SJSA1 (cell line): ENCODE measurements at regions not wholly inside any gene's neighbourhood (a gene's known extent, or its start where the extent isn't known, plus 50 kb on each side); places are given as distances from the start of the nearest gene placed in this dataset.
"Not testable (repeated sequence)": the region's sequence is repeated elsewhere in the genome, so short reads cannot be mapped to it uniquely, and the experiment has no call there.

Source experiments
- DNase-seq, 2 experiments: peaks; one replicate each; pipeline ENCODE4 v3.0.0-alpha.2; 2015 to 2020; ENCODE audit warnings: low spot score in 2 of 2, low read depth in 1 of 2
- H3K27ac ChIP-seq: fragments of 250-450 bp; sonication (Bioruptor Pico); 2 replicates; pipeline ENCODE4 v1.5.1; 2020; ENCODE audit warnings: mild to moderate bottlenecking, moderate library complexity
- H3K27me3 ChIP-seq: fragments of 250-450 bp; sonication (Bioruptor Pico); replicated peaks from 2 replicates; pipeline ENCODE4 v1.5.1; 2020; ENCODE audit warnings: mild to moderate bottlenecking, moderate library complexity
- H3K36me3 ChIP-seq: fragments of 250-450 bp; sonication (Bioruptor Pico); 2 replicates; pipeline ENCODE4 v1.5.1; 2020; ENCODE audit warnings: mild to moderate bottlenecking
- H3K4me1 ChIP-seq: fragments of 250-450 bp; sonication (Bioruptor Pico); replicated peaks from 2 replicates; pipeline ENCODE4 v1.6.1; 2021; ENCODE audit warnings: mild to moderate bottlenecking
- H3K4me3 ChIP-seq: fragments of 250-450 bp; sonication (Bioruptor Pico); 2 replicates; pipeline ENCODE4 v1.5.1; 2020; ENCODE audit warnings: mild to moderate bottlenecking
- H3K9me3 ChIP-seq: fragments of 250-450 bp; sonication (Bioruptor Pico); replicated peaks from 2 replicates; pipeline ENCODE4 v1.5.1; 2020; ENCODE audit warnings: mild to moderate bottlenecking

DNA sequence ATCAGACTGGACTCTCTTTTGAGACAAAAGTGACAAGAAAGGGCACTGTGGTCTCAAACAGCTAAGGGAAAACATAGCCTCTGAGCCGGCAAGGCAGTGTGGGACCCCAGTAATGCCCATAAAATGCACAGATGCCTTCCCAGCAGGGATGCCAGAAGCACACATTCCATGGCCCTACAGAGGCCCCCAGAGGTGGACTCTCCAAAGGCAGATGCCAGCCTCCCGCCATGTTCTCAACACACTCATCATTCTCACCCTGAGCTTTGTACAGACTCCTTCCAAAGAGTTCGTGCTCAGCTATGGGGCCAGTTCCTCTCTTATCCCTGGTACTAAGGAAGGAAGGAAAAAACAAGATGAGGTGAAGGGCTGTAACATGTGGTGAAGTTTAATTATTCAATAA is 67.1 kb upstream of the ATP12A start:
- Histone ChIP-seq H3K27me3 (no peaks in the 10 kb centered on the region), H3K4me3 (no peak overlapping the region), H3K36me3 (no peaks in the 10 kb centered on the region), H3K9me3 (no peaks in the 10 kb centered on the region), H3K27ac (no peak overlapping the region), H3K4me1 (peaks cover 3% of the 10 kb centered on the region)
- no peak for DNase-seq

DNA sequence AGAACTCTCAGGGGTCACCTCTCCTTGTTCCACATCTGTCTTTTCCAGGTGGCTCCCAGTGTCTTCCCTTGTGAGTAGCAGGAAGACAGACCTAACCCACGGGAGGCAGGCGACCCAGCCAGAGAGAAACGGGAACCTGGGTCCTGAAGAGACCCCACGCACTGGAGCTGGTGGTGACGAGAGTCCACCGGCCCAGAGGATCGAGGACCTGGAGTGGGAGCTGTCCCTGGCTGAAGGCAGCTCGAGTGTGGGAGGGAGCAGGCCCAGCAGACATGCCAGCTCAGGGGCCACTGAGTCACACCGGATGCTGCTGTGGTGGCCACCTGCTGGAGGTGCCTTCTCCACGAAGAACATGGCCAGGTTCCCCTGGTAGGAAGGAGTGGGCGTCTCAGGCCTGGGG is 66.5 kb upstream of the ATP12A start:
- Histone ChIP-seq H3K36me3 (no peaks in the 10 kb centered on the region), H3K4me3 (no peak overlapping the region), H3K27me3 (no peaks in the 10 kb centered on the region), H3K27ac (no peak overlapping the region), H3K9me3 (no peaks in the 10 kb centered on the region), H3K4me1 (peaks cover 9% of the 10 kb centered on the region)
- no peak for DNase-seq

DNA sequence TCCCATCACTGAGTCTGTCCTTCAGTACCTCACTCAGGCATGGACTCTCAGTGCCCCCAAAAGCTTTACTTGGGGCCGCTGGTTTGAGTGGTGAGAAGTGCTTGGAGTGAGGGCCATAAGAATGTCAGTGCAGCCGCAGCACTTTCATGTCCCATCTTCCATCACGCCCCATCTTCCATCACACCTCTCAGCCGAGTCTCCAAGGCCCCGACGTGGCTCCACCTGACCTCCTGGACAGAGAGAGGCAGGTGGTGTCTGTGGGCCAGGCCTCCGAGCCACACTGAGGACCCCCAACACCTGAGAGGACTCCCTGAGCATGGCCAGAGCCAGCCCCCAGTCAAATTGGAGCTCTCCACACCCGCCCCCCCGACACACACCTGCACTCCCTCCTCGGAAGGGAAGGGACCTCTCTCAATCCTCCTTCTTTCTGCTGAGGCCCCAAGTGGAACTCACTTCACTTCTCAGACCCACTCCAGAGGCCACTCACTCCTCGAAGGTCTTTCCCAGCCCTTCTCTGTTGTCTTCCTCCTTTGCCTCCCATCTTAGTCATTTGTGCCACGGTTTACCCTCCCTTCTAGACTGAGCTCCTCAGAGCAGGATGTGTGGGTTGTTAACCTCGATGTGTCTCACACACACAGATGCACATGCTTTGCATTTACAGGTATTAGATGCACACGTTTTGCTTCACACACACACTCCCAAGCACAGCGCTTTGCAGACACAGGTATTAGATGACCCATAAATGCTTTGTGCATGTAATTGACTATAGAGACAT is 65.7 kb upstream of the ATP12A start:
- no peaks in the 10 kb centered on the region for H3K27me3 ChIP-seq
- no peak for DNase-seq

DNA sequence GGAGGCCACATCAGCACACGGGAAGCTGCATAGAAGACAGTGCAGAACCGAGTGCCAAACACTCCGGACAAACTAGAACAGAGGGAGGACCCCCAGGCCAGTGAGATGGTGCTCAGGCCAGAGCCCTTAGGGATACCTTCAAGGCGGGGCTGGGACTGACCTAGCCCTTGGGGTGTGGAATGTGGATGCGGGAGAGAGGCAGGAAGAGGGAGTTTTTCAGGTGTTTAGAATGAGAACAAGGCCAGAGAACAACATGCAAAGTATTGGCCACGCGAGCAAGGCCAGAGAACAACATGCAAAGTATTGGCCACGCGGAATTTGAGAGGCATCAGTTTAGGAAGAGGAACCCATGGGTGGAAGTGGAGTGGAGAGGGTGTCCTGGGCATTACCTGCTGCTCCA is 65.1 kb upstream of the ATP12A start:
- no peak overlapping the region for H3K27ac ChIP-seq
- DNase-seq: no peak
- H3K4me1 ChIP-seq: peaks cover 12% of the 10 kb centered on the region

More for the DNA sequence above, 65.7 kb upstream of the ATP12A start:
- Histone ChIP-seq H3K4me3 (no peak overlapping the region), H3K27ac (no peak overlapping the region), H3K9me3 (no peaks in the 10 kb centered on the region), H3K4me1 (peaks cover 12% of the 10 kb centered on the region), H3K36me3 (no peaks in the 10 kb centered on the region)

DNA sequence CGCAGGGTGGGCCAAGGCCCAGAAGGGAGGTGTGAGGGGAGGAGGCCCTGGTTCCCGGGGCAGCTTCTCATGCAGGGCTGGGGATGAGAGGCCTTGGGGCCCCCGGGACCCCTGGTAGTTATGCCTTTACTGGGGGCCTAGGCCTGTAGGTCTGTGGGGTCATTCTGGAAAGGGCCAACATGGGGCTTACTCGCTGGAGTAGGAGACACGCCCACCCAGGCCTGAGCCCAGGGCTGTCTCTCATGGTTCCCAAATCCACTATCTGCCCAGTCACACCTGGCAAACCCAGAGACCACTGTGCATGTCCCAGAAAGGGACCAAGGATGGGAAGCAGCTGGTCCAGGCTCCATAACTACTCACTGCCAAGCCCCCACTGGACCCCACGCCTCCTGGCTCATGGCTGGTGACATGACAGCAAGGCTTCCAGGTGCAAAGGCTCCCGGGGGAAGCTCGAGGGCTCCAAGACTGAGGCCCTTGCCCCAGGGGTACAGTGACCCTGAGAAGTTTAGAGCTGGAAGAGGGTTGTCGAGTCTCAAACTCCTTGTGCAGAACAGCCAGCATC is 64.2 kb upstream of the ATP12A start:
- Histone ChIP-seq H3K36me3 (no peaks in the 10 kb centered on the region), H3K9me3 (no peaks in the 10 kb centered on the region), H3K4me1 (peaks cover 12% of the 10 kb centered on the region), H3K27ac (no peak overlapping the region), H3K27me3 (no peaks in the 10 kb centered on the region), H3K4me3 (no peak overlapping the region)
- DNase-seq: no peak

More for the DNA sequence above, 65.1 kb upstream of the ATP12A start:
- Histone ChIP-seq H3K4me3 (no peak overlapping the region), H3K9me3 (no peaks in the 10 kb centered on the region), H3K27me3 (no peaks in the 10 kb centered on the region), H3K36me3 (no peaks in the 10 kb centered on the region)

DNA sequence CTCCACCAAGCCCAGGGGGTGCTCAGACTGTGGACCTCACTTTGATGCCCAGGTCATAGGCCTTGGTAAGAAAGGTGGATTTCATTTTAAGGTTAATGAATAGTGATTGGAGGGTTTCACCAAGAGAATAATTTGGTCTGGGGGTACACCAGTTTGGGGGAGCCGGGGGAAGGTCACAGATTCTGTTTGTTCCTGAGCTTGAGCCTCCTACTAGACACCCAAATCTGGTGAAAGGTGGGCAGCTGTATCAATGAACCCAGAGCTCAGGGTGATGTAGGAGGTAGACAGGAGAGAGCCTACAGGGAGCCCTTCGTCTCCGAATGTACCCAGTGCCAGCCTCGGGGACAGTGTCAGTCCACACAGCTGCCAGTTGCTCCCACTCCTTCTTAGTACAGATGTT is 63.7 kb upstream of the ATP12A start:
- no peaks in the 10 kb centered on the region for H3K36me3 ChIP-seq
- no peak for DNase-seq
- peaks cover 12% of the 10 kb centered on the region for H3K4me1 ChIP-seq
- H3K27me3 ChIP-seq: no peaks in the 10 kb centered on the region
- no peak overlapping the region for H3K27ac ChIP-seq
- H3K9me3 ChIP-seq: no peaks in the 10 kb centered on the region
- no peak overlapping the region for H3K4me3 ChIP-seq

DNA sequence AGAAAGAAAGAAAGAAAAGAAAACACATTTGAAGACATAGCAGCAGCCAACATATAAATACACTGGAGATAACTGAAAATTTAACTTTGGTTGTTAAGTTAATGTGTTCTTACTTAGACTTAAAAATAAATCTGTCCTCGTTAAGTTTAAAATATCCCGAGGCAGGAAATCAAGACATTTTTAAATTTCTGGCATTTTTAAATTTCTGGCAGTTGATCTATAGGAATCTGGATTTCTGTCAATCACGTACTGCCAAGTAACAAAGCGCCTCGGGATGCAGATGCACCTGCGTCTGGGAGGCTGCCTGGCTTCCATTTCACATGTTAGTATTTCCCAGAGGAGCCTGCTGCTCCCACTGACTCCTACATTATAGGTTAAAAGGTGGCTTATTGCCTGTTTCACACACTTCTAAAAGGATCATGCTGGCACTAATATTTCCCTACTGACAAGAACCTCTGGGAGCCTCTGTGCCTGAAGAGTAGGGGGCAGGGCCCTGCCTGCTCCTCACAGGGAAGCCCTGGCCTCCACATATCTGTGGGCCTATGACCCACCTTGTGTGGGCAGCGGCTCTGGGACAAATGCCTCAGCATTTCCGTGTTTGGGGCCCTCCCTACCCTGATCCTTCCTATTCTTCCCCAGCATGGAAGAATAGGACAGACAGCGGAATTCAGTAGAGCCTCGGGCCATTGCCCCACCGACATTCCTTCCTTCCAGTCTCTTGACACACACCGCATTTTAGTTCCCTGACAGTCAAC is 62.8 kb upstream of the ATP12A start:
- Histone ChIP-seq H3K36me3 (no peaks in the 10 kb centered on the region), H3K27me3 (no peaks in the 10 kb centered on the region), H3K4me3 (no peak overlapping the region), H3K9me3 (no peaks in the 10 kb centered on the region), H3K4me1 (peaks cover 12% of the 10 kb centered on the region), H3K27ac (no peak overlapping the region)
- DNase-seq: no peak

DNA sequence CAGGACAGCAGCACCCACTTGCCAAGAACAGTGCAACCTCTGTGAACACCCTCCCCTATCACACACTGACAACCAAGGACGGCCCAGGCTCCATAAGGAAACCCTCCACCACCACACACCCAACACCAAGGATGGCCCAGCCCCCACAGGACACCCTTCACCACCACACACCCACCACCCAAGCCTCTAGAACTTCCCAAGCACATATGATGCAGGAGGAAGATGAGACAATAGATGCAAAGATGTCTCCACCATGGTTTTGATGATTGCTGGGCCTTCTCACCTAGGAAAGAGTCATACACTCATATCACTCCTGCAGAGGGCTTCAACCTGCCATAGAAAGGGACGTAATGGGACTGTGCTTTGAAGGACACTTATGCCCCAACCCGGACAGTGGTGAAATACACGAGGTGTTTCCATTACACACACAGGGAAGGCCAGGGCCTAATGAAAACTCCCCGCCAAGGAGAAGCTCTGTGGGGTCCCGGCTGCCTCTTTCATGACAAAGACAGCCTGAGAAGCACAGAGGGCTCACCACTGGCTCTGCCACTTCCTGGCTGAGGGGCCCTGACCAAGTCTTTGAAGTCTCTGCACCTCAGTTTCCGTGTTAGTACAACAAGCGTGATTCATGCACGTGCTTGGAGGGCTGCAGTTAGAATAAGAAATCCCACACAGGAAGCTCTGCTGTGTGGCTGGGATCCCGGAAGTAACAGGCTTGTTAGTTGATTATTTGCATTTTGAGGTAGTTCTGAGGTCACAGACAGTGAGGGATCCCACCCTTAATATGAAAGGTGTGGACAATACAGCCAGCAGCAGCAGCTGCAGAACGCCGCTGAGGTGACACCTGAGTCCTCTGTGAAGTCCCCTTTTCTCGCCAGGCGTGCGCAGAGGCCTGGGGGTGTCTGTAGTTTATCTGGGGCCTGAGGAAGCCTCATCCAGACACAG is 61.9 kb upstream of the ATP12A start:
- H3K27me3 ChIP-seq: no peaks in the 10 kb centered on the region
- peaks cover 12% of the 10 kb centered on the region for H3K4me1 ChIP-seq
- DNase-seq: peak; percentile 38 to 51
- no peaks in the 10 kb centered on the region for H3K36me3 ChIP-seq
- H3K27ac ChIP-seq: peak overlapping the region; percentile 25; the same call in 1 of the 2 replicates
- no peak overlapping the region for H3K4me3 ChIP-seq
- H3K9me3 ChIP-seq: no peaks in the 10 kb centered on the region

DNA sequence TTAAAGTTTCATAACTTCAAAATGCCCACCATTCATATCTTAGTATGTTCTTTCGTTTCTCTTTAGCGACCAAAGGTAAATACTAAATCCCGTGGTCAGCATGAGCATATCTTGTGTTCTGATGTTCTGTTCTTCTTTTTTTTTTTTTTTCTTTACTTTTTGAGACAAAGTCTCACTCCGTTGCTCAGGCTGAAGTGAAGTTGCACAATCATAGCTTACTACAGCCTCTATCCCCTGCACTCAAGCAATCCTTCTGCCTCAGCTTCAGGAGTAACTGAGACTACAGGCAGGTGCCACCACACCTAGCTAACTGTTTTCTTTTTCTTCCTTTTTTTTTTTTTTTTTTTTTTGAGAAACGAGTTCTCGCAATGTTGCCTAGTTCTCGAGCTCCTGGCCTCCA is 60.9 kb upstream of the ATP12A start:
- H3K4me3 ChIP-seq: no peak overlapping the region
- no peaks in the 10 kb centered on the region for H3K27me3 ChIP-seq
- no peaks in the 10 kb centered on the region for H3K9me3 ChIP-seq
- H3K4me1 ChIP-seq: peaks cover 12% of the 10 kb centered on the region
- no peaks in the 10 kb centered on the region for H3K36me3 ChIP-seq
- peak in 1 of 2 experiments; percentile 4 for DNase-seq
- H3K27ac ChIP-seq: no peak overlapping the region

DNA sequence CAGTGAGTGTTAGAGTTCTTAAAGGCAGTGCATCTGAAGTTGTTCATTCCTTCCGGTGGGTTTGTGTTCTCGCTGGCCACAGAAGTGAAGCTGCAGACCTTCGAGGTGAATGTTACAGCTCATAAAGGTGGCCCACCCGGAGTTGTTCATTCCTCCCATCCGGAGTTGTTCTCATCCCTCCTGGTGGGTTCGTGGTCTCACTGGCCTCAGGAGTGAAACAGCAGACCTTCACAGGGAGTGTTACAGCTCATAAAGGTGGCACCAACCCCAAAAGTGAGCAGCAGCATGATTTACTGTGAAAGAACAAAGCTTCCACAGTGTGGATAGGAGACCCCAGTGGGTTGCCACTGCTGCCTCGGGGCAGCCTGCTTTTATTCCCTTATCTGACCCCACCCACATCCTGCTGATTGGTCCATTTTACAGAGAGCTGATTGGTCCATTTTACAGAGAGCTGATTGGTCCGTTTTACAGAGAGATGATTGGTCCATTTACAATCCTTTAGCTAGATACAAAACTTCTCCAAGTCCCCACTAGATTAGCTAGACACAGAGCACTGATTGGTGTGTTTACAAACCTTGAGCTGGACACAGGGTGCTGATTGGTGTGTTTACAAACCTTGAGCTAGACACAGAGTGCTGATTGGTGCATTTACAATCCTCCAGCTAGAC is 57.6 kb upstream of the ATP12A start:
- H3K27ac ChIP-seq, H3K4me3 ChIP-seq, H3K36me3 ChIP-seq, DNase-seq, H3K9me3 ChIP-seq, H3K27me3 ChIP-seq: not testable (repeated sequence)
- H3K4me1 ChIP-seq: peaks cover 12% of the 10 kb centered on the region

DNA sequence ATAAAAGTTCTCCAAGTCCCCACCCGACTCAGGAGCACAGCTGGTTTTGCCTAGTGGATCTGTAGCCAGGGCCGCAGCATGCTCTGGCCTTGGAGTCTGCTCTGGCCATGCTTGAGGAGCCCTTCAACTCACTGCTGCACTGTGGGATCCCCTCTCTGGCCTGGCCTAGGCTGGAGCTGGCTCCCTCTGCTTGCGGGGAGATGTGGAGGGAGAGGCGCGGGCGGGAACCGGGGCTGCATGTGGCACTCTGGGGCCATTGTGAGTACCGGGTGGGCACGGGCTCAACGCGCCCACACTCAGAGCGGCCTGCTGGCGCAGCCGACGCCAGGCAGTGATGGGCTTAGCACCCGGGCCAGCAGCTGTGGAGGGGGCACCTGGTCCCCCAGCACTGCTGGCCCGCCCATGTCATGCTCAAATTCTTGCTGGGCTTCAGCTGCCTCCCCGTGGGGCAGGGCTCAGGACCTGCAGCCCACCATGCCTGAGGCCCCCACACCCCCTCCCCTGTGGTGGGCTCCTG is 57.0 kb upstream of the ATP12A start:
- Histone ChIP-seq H3K9me3 (no peaks in the 10 kb centered on the region), H3K27me3 (no peaks in the 10 kb centered on the region), H3K36me3 (no peaks in the 10 kb centered on the region), H3K4me3 (no peak overlapping the region), H3K4me1 (peaks cover 8% of the 10 kb centered on the region), H3K27ac (no peak overlapping the region)
- no peak for DNase-seq

DNA sequence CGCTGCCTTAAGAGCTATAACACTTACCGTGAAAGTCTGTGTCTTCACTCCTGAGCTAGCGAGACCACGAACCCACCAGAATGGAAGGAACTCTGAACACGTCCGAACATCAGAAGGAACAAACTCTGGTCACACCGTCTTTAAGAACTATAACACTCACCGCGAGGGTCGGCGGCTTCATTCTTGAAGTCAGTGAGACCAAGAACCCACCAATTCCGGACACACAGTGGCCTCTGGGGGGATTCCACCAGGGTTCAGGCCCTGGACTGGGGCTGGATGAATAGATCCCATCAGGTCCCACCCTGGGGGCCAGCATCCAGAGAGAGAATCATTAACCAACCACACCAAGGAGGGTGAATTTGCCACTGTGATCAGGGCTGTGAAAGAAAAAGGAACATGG is 55.8 kb upstream of the ATP12A start:
- no peaks in the 10 kb centered on the region for H3K27me3 ChIP-seq
- H3K36me3 ChIP-seq: no peaks in the 10 kb centered on the region
- H3K4me3 ChIP-seq: no peak overlapping the region
- H3K9me3 ChIP-seq: no peaks in the 10 kb centered on the region
- no peak overlapping the region for H3K27ac ChIP-seq
- DNase-seq: no peak
- peaks cover 4% of the 10 kb centered on the region; the same call in 1 of the 2 replicates for H3K4me1 ChIP-seq

DNA sequence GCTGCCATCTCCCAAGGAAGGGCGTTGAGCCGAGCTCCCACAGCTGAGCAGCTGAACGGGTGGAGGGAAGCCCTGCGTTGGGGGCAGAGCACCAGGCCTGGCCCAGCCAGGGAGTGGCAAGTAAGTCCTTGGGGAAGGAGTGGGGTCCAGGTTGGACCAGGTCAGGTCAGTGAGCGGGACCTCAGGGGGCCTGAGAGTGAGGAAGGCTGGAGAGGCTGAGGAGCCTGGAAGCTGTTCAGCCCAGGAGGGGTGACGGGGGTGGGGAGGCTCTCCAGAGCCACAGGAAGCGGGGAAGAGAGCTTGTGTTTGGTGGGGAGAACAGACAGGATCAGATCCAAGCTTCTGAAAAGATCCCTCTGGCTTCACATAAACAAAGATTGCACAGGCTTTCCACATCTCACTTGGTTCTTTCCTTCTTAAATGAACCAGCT is 55.4 kb upstream of the ATP12A start:
- Histone ChIP-seq H3K9me3 (no peaks in the 10 kb centered on the region), H3K4me3 (no peak overlapping the region), H3K4me1 (peaks cover 7% of the 10 kb centered on the region), H3K36me3 (no peaks in the 10 kb centered on the region), H3K27me3 (no peaks in the 10 kb centered on the region), H3K27ac (no peak overlapping the region)
- DNase-seq: no peak
